ENCODE measurements at regions not wholly inside any gene's neighbourhood (a gene's known extent, or its start where the extent isn't known, plus 50 kb on each side); places are given as distances from the start of the nearest gene placed in this dataset.
"Not testable (repeated sequence)": the region's sequence is repeated elsewhere in the genome, so short reads cannot be mapped to it uniquely, and the experiment has no call there.

GRCh38 chr16:50497592-50497991 is 50.6 kb upstream of the NKD1 start:
- H3K9me3 Mint-ChIP-seq: no peaks in the 10 kb centered on the region
- H3K4me3 Mint-ChIP-seq: no peak overlapping the region
- H3K4me1 Mint-ChIP-seq: no peaks in the 10 kb centered on the region
- no peak for DNase-seq
- peaks cover 3 to 8% (median 6%) of the 10 kb centered on the region in 3 donors for H3K27me3 Mint-ChIP-seq (ENCODE audit: low read depth in 3 of 3)
- H3K36me3 Mint-ChIP-seq: no peaks in the 10 kb centered on the region
- no peak overlapping the region for H3K27ac Mint-ChIP-seq

- no peaks in the 10 kb centered on the region for H3K4me1 Mint-ChIP-seq
- DNase-seq: no peak
- H3K27ac Mint-ChIP-seq: no peak overlapping the region
- H3K27me3 Mint-ChIP-seq (ENCODE audit: low read depth in 3 of 3): peaks cover 3 to 9% (median 6%) of the 10 kb centered on the region in 3 donors
- H3K4me3 Mint-ChIP-seq: no peak overlapping the region
- no peaks in the 10 kb centered on the region for H3K36me3 Mint-ChIP-seq
- no peaks in the 10 kb centered on the region for H3K9me3 Mint-ChIP-seq
These were observed 51.2 kb upstream of the NKD1 start for GRCh38 chr16:50496990-50497389.

- Mint-ChIP-seq H3K36me3 (no peaks in the 10 kb centered on the region), H3K27ac (no peak overlapping the region), H3K4me3 (no peak overlapping the region), H3K27me3 (ENCODE audit: low read depth in 3 of 3) (peaks cover 3 to 9% (median 6%) of the 10 kb centered on the region in 3 donors), H3K4me1 (no peaks in the 10 kb centered on the region), H3K9me3 (no peaks in the 10 kb centered on the region)
- no peak for DNase-seq
These were observed 52.5 kb upstream of the NKD1 start for GRCh38 chr16:50495673-50496072.

DNA sequence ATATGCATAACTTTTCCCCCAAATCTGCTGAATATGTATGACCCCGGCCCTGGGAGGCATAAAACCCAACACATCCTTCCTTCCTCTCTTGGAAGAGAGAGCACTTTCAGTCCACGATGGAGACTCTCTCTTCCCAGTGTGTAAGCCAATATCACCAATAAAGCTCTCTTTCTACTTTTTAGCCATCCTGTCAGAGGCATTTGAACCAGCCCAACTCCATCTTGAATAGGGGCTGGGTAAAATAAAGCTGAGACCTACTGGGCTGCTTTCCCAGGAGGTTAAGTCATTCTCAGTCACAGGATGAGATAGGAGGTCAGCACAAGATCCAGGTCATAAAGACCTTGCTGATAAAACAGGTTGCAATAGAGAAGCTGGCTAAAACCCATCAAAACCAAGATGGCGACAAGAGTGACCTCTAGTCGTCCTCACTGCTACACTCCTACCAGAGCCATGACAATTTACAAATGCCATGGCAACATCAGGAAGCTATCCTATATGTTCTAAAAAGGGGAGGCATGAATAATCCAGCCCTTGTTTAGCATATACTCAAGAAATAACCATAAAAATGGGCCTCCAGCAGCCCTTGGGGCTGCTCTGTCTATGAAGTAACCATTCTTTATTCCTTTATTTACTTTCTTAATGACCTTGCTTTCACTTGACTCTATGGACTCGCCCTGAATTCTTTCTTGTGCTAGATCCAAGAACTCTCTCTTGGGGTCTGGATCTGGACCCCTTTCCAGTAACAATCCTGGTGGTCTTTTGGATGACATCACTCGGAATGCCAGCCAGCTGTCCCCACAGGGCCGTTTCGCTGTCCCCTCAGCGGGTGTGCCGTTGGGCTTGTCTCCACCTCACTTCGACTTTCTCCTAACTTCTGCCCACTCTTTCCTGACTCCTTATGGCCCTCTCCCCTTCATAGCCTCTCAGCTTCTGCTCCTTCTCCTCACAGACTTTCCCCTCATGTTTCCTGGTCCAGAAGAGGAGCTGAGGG is 53.4 kb upstream of the NKD1 start:
- no peaks in the 10 kb centered on the region for H3K9me3 Mint-ChIP-seq
- DNase-seq: no peak
- H3K4me1 Mint-ChIP-seq: no peaks in the 10 kb centered on the region
- no peak overlapping the region for H3K27ac Mint-ChIP-seq
- no peaks in the 10 kb centered on the region for H3K36me3 Mint-ChIP-seq
- H3K4me3 Mint-ChIP-seq: no peak overlapping the region
- H3K27me3 Mint-ChIP-seq (ENCODE audit: low read depth in 3 of 3): peaks cover 3 to 9% (median 6%) of the 10 kb centered on the region in 3 donors

GRCh38 chr16:50491516-50491915 is 56.7 kb upstream of the NKD1 start:
- Mint-ChIP-seq H3K36me3 (no peaks in the 10 kb centered on the region), H3K4me3 (no peak overlapping the region), H3K27me3 (ENCODE audit: low read depth in 3 of 3) (peaks cover 6 to 12% (median 9%) of the 10 kb centered on the region in 3 donors), H3K9me3 (no peaks in the 10 kb centered on the region), H3K27ac (no peak overlapping the region), H3K4me1 (no peaks in the 10 kb centered on the region)
- DNase-seq: no peak

- H3K27ac Mint-ChIP-seq: no peak overlapping the region
These were observed 57.4 kb upstream of the NKD1 start for GRCh38 chr16:50490828-50491227.

DNA sequence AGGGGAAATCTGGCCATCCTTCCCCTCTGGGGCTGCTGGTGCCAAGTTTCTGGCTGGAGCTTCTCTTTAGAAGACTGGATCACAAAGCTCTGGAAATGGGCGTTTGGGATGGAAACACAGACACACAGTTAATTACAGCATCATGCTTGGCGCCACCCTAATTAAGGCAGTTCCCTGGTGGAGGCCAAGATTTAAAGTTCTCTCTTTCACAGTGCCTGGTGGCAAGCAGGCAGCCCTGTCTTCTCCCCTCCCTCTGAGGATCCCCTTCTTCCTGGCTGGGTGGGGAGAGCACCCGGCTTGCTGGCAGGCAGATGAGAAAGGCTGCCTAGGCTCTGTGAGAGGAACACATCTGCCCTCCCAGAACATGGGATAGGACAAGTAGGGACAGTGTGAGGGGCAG is 59.0 kb upstream of the NKD1 start:
- Mint-ChIP-seq H3K36me3 (no peaks in the 10 kb centered on the region), H3K27ac (no peak overlapping the region), H3K27me3 (ENCODE audit: low read depth in 3 of 3) (peaks cover 2 to 14% (median 4%) of the 10 kb centered on the region in 3 donors), H3K9me3 (peaks cover 0 to 7% (median 2%) of the 10 kb centered on the region in 6 donors), H3K4me3 (no peak overlapping the region), H3K4me1 (no peaks in the 10 kb centered on the region)
- DNase-seq: no peak

More at GRCh38 chr16:50490828-50491227, 57.4 kb upstream of the NKD1 start:
- H3K27me3 Mint-ChIP-seq (ENCODE audit: low read depth in 3 of 3): peaks cover 4 to 14% (median 5%) of the 10 kb centered on the region in 3 donors
- H3K36me3 Mint-ChIP-seq: no peaks in the 10 kb centered on the region
- H3K4me3 Mint-ChIP-seq: no peak overlapping the region
- H3K9me3 Mint-ChIP-seq: no peaks in the 10 kb centered on the region
- H3K4me1 Mint-ChIP-seq: no peaks in the 10 kb centered on the region
- DNase-seq: no peak

- H3K4me1 Mint-ChIP-seq: no peaks in the 10 kb centered on the region
- H3K4me3 Mint-ChIP-seq: no peak overlapping the region
- no peak overlapping the region for H3K27ac Mint-ChIP-seq
- no peaks in the 10 kb centered on the region for H3K36me3 Mint-ChIP-seq
- DNase-seq: no peak
- H3K27me3 Mint-ChIP-seq (ENCODE audit: low read depth in 3 of 3): peaks cover 0 to 8% (median 2%) of the 10 kb centered on the region in 3 donors
- H3K9me3 Mint-ChIP-seq: peaks cover 0 to 7% (median 2%) of the 10 kb centered on the region in 6 donors
These were observed 60.7 kb upstream of the NKD1 start for GRCh38 chr16:50487528-50487927.

DNA sequence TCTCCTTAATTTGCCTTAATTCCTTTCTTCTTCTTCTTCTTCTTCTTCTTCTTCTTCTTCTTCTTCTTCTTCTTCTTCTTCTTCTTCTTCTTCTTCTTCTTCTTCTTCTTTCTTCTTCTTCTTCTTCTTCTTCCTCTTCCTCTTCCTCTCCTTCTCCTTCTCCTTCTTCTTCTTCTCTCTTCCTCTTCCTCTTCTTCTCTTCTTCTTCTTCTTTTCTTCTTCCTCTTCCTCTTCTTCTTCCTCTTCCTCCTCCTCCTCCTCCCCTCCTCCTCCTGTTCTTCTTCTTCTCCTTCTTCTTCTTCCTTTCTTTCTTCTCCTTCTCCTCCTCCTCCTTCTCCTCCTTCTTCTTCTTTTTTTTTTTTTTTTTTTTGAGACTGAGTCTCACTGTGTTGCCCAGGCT is 62.0 kb upstream of the NKD1 start:
- H3K27me3 Mint-ChIP-seq (ENCODE audit: low read depth in 3 of 3); H3K36me3 Mint-ChIP-seq; DNase-seq; H3K4me3 Mint-ChIP-seq; H3K9me3 Mint-ChIP-seq; H3K4me1 Mint-ChIP-seq; H3K27ac Mint-ChIP-seq: not testable (repeated sequence)

DNA sequence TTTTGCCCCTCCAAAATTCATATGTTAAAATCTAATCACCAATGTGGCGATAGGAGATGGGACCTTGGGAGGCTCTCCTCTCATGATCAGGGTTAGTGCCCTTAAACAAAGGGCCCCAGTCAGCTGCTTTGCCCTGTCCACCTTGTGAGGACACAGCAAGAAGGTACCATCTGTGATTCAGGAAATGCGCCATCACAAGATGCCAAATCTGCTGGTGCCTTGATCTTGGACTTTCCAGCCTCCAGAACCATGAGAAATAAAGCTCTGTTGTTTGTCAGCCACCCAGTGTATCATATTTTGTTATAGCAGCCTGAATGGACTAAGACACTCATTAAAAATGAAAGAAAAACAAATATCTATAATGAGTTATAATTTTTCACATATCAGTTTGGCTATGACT is 63.0 kb upstream of the NKD1 start:
- Mint-ChIP-seq H3K36me3 (no peaks in the 10 kb centered on the region), H3K9me3 (peaks cover 0 to 7% (median 2%) of the 10 kb centered on the region in 6 donors), H3K27ac (no peak overlapping the region), H3K4me3 (no peak overlapping the region), H3K4me1 (no peaks in the 10 kb centered on the region), H3K27me3 (ENCODE audit: low read depth in 3 of 3) (peaks cover 2 to 8% (median 3%) of the 10 kb centered on the region in 3 donors)
- DNase-seq: no peak

DNA sequence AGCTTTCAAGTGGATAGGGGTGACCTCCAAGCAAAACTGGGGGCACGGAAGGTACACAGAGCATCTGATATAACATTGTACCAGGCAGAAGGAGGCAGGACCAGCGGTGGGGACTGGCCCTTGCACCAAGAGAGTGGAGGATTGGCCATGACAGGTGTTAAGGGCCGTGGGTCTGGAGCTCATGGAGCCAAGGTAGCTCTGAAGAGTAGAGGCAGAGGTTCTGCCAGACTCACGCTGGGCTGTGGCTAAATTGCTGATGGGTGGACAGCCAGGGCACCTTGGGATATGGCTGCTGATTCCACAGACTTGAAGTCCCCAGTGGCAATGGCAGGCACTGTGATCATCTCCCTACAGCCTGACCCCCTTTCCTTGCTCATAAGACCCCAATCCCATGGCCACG is 65.9 kb upstream of the NKD1 start:
- H3K27ac Mint-ChIP-seq: no peak overlapping the region
- no peaks in the 10 kb centered on the region for H3K36me3 Mint-ChIP-seq
- DNase-seq: no peak
- H3K27me3 Mint-ChIP-seq (ENCODE audit: low read depth in 3 of 3): peaks cover 2 to 9% (median 3%) of the 10 kb centered on the region in 3 donors
- H3K4me1 Mint-ChIP-seq: no peaks in the 10 kb centered on the region
- H3K4me3 Mint-ChIP-seq: no peak overlapping the region
- H3K9me3 Mint-ChIP-seq: peaks cover 0 to 7% (median 2%) of the 10 kb centered on the region in 6 donors

DNA sequence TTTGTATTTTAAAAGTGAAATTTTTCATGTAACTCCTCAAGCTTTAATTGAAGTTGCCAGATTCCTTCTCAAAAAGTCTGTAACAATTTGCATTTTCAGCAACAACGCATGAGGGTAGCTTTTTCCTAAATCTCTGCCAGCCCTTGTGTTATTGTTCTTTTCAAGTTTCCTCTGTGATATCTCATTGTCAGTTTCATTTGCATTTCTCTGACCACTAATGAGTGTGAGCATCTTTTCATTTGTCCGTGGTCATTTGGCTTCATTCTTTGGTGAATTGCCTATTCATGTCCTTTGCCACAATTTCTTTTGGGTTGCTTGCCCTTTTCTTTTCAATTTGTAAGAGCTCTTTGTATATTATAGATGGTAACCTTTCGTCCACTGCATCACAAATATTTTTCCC is 68.0 kb upstream of the NKD1 start:
- no peaks in the 10 kb centered on the region for H3K36me3 Mint-ChIP-seq
- peaks cover 0 to 6% (median 2%) of the 10 kb centered on the region in 6 donors for H3K9me3 Mint-ChIP-seq
- no peak for DNase-seq
- H3K27ac Mint-ChIP-seq: no peak overlapping the region
- H3K27me3 Mint-ChIP-seq (ENCODE audit: low read depth in 3 of 3): peaks cover 2 to 7% (median 3%) of the 10 kb centered on the region in 3 donors
- no peak overlapping the region for H3K4me3 Mint-ChIP-seq
- H3K4me1 Mint-ChIP-seq: no peaks in the 10 kb centered on the region

DNA sequence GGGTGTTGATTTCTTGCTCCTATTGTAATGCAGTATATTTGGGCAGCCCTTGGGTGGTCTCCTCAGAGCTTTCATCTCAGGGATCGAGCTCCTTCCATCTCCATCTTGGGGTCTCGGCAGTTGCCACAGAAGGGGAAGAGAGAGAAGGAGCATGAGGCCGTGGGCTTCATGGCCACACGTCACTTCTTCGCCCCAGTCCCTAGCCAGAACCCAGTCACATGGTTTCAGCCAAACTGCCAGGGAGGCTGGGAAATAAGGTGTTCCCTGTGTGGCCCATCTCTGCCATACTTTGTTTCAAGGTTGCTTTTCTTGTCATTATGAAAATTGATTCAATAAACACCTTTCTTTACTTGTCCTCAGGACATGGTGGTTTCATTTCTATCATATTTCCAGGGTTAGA is 68.4 kb upstream of the NKD1 start:
- Mint-ChIP-seq H3K36me3 (no peaks in the 10 kb centered on the region), H3K27me3 (ENCODE audit: low read depth in 3 of 3) (peaks cover 2 to 9% (median 3%) of the 10 kb centered on the region in 3 donors), H3K27ac (no peak overlapping the region), H3K4me1 (no peaks in the 10 kb centered on the region), H3K9me3 (peaks cover 0 to 2% (median 1%) of the 10 kb centered on the region in 6 donors), H3K4me3 (no peak overlapping the region)
- DNase-seq: no peak

DNA sequence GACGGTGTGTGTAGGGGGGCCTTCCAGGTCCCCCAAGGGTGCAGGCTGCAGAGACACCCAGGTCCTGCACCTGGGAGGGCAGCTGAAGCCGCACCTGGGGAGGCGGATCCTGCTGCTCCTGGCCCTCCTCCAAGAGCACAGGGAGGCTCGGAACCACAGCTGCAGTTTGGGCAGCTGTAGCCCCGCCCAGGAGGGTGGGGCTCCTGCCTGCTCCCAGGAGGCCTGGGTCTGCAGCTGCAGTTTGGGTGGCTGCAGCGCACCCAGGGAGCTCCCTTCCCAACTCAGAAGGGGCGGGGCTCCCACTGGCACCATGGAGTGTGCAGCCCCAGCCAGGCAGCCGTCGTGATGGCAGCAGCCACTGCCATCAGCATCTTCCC is 69.4 kb upstream of the NKD1 start:
- Mint-ChIP-seq H3K27ac (no peak overlapping the region), H3K9me3 (peaks cover 0 to 1% (median 0%) of the 10 kb centered on the region in 6 donors), H3K36me3 (no peaks in the 10 kb centered on the region), H3K4me1 (no peaks in the 10 kb centered on the region), H3K4me3 (no peak overlapping the region), H3K27me3 (ENCODE audit: low read depth in 3 of 3) (peaks cover 2 to 9% (median 4%) of the 10 kb centered on the region in 3 donors)
- no peak for DNase-seq
